ENCODE measurements at regions not wholly inside any gene's neighbourhood (a gene's known extent, or its start where the extent isn't known, plus 50 kb on each side); places are given as distances from the start of the nearest gene placed in this dataset.

GRCh38 chr1:187157552-187157951 lies 328.8 kb downstream of the PLA2G4A start:
- no peaks in the 10 kb centered on the region for H3K4me1 ChIP-seq (ENCODE audit: insufficient read depth, low read length)
- no peak for ATAC-seq (ENCODE audit: poor library complexity)
- no peak overlapping the region for H3K27ac ChIP-seq (ENCODE audit: low read depth in 1 of 2, low read length in 2 of 2)
- intact Hi-C loops (cut with DNase I, micrococcal nuclease): no loop called here
- no peak overlapping the region for H3K4me3 Mint-ChIP-seq
- no peak overlapping the region for H3K27ac Mint-ChIP-seq
- H3K36me3 Mint-ChIP-seq (ENCODE audit: low read depth): no peaks in the 10 kb centered on the region
- H3K4me1 Mint-ChIP-seq (ENCODE audit: low read depth): peaks cover 10% of the 10 kb centered on the region
- TF ChIP-seq CTCF (IDR thresholded peaks at IDR 0.05): no peak
- H3K27me3 ChIP-seq (ENCODE audit: control insufficient read depth in 1 of 2, insufficient read depth in 2 of 2, low read length in 2 of 2): no peaks in the 10 kb centered on the region
- peaks cover 0 to 7% of the 10 kb centered on the region in 2 experiments for H3K9me3 ChIP-seq (ENCODE audit: control insufficient read depth in 1 of 2, insufficient read depth in 1 of 2, low read length in 2 of 2)
- H3K9me3 Mint-ChIP-seq: peaks cover 4% of the 10 kb centered on the region
- no peaks in the 10 kb centered on the region for H3K36me3 ChIP-seq (ENCODE audit: insufficient read depth, low read length)
- POLR2A ChIA-PET: no interaction called here
- H3K4me3 ChIP-seq (ENCODE audit: low read length): no peak overlapping the region
- CTCF ChIA-PET: no interaction called here
- H3K27me3 Mint-ChIP-seq: no peaks in the 10 kb centered on the region
- DNase-seq: no peak

GRCh38 chr1:187167555-187167954 lies 338.8 kb downstream of the PLA2G4A start:
- POLR2A ChIA-PET: no interaction called here
- Histone ChIP-seq H3K4me1 (ENCODE audit: insufficient read depth, low read length) (no peaks in the 10 kb centered on the region), H3K27ac (ENCODE audit: low read depth in 1 of 2, low read length in 2 of 2) (no peak overlapping the region), H3K4me3 (ENCODE audit: low read length) (no peak overlapping the region), H3K27me3 (ENCODE audit: control insufficient read depth in 1 of 2, insufficient read depth in 2 of 2, low read length in 2 of 2) (no peaks in the 10 kb centered on the region), H3K36me3 (ENCODE audit: insufficient read depth, low read length) (no peaks in the 10 kb centered on the region), H3K9me3 (ENCODE audit: control insufficient read depth in 1 of 2, insufficient read depth in 1 of 2, low read length in 2 of 2) (peaks cover 5 to 6% of the 10 kb centered on the region in 2 experiments)
- Mint-ChIP-seq H3K36me3 (ENCODE audit: low read depth) (no peaks in the 10 kb centered on the region), H3K4me1 (ENCODE audit: low read depth) (no peaks in the 10 kb centered on the region), H3K9me3 (peaks cover 17% of the 10 kb centered on the region), H3K27me3 (no peaks in the 10 kb centered on the region), H3K27ac (no peak overlapping the region), H3K4me3 (no peak overlapping the region)
- DNase-seq (no peak), ATAC-seq (ENCODE audit: poor library complexity) (no peak)
- CTCF ChIA-PET: no interaction called here
- no peak for TF ChIP-seq CTCF (IDR thresholded peaks at IDR 0.05)
- intact Hi-C loops (cut with DNase I, micrococcal nuclease): no loop called here

GRCh38 chr1:187168297-187168696 lies 339.5 kb downstream of the PLA2G4A start:
- DNase-seq (no peak), ATAC-seq (ENCODE audit: poor library complexity) (no peak)
- Mint-ChIP-seq H3K36me3 (ENCODE audit: low read depth) (no peaks in the 10 kb centered on the region), H3K27ac (no peak overlapping the region), H3K27me3 (no peaks in the 10 kb centered on the region), H3K4me1 (ENCODE audit: low read depth) (no peaks in the 10 kb centered on the region), H3K4me3 (no peak overlapping the region), H3K9me3 (peaks cover 15% of the 10 kb centered on the region)
- ChIA-PET POLR2A (no interaction called here), CTCF (no interaction called here)
- intact Hi-C loops (cut with DNase I, micrococcal nuclease): no loop called here
- Histone ChIP-seq H3K27me3 (ENCODE audit: control insufficient read depth in 1 of 2, insufficient read depth in 2 of 2, low read length in 2 of 2) (no peaks in the 10 kb centered on the region), H3K36me3 (ENCODE audit: insufficient read depth, low read length) (no peaks in the 10 kb centered on the region), H3K4me3 (ENCODE audit: low read length) (no peak overlapping the region), H3K27ac (ENCODE audit: low read depth in 1 of 2, low read length in 2 of 2) (no peak overlapping the region), H3K9me3 (ENCODE audit: control insufficient read depth in 1 of 2, insufficient read depth in 1 of 2, low read length in 2 of 2) (peaks cover 6 to 9% of the 10 kb centered on the region in 2 experiments), H3K4me1 (ENCODE audit: insufficient read depth, low read length) (no peaks in the 10 kb centered on the region)
- TF ChIP-seq CTCF (IDR thresholded peaks at IDR 0.05): no peak
